HEK293T (cell line): ENCODE measurements at regions not wholly inside any gene's neighbourhood (a gene's known extent, or its start where the extent isn't known, plus 50 kb on each side); places are given as distances from the start of the nearest gene placed in this dataset.

Experiments
- CTCF ChIA-PET: fragments of 350-600 bp; formaldehyde crosslinking; extraction: SDS; loops from one replicate; lab custom pipeline; 2021; ENCODE audit warnings: antibody characterized with exemption, inconsistent platforms; lab: Yijun Ruan, JAX
- POLR2A ChIA-PET: fragments of 350-600 bp; formaldehyde crosslinking; extraction: SDS; loops from one replicate; lab custom pipeline; 2020; ENCODE audit warnings: antibody characterized with exemption, inconsistent platforms; lab: Yijun Ruan, JAX
- DNase-seq: peaks from one replicate; pipeline ENCODE4 v3.0.0; 2012; ENCODE audit warnings: mixed read lengths; ENCODE audit errors: extremely low spot score
- ARNT ChIP-seq: fragments of 450-650 bp; IDR thresholded peaks from 2 replicates; pipeline ENCODE4 v1.6.1; 2017; ENCODE audit warnings: mild to moderate bottlenecking
- BHLHE40 ChIP-seq: fragments of 450-650 bp; IDR thresholded peaks from 2 replicates; pipeline ENCODE4 v1.6.1; 2016; ENCODE audit warnings: mild to moderate bottlenecking, moderate library complexity, borderline replicate concordance
- CTBP1 ChIP-seq: fragments of 450-650 bp; IDR thresholded peaks from 2 replicates; pipeline ENCODE4 v1.6.1; 2016; ENCODE audit warnings: borderline replicate concordance
- ELF4 ChIP-seq: fragments of 450-650 bp; IDR thresholded peaks from 2 replicates; pipeline ENCODE4 v1.6.1; 2017; ENCODE audit warnings: antibody characterized with exemption
- FOXA1 ChIP-seq: fragments of 450-650 bp; IDR thresholded peaks from 2 replicates; pipeline ENCODE4 v1.6.1; 2016; ENCODE audit warnings: mild to moderate bottlenecking
- FOXK2 ChIP-seq: fragments of 450-650 bp; IDR thresholded peaks from 2 replicates; pipeline ENCODE4 v1.6.1; 2016; ENCODE audit warnings: mild to moderate bottlenecking
- FOXM1 ChIP-seq: fragments of 450-650 bp; IDR thresholded peaks from 2 replicates; pipeline ENCODE4 v1.6.1; 2017; ENCODE audit warnings: mild to moderate bottlenecking, borderline replicate concordance
- HDGF ChIP-seq: fragments of 450-650 bp; IDR thresholded peaks from 2 replicates; pipeline ENCODE4 v1.6.1; 2017; ENCODE audit warnings: antibody characterized with exemption, borderline replicate concordance
- L3MBTL2 ChIP-seq: fragments of 450-650 bp; conservative IDR thresholded peaks from 2 replicates; pipeline ENCODE4 v1.6.1; 2016; ENCODE audit warnings: mild to moderate bottlenecking
- LEF1 ChIP-seq: fragments of 450-650 bp; IDR thresholded peaks from 2 replicates; pipeline ENCODE4 v1.6.1; 2017; ENCODE audit warnings: mild to moderate bottlenecking, borderline replicate concordance
- NFRKB ChIP-seq: fragments of 450-650 bp; IDR thresholded peaks from 2 replicates; pipeline ENCODE4 v1.6.1; 2016; ENCODE audit warnings: mild to moderate bottlenecking, moderate library complexity
- PKNOX1 ChIP-seq: fragments of 450-650 bp; IDR thresholded peaks from 2 replicates; pipeline ENCODE4 v1.6.1; 2016
- SP1 ChIP-seq: fragments of 450-650 bp; IDR thresholded peaks from 2 replicates; pipeline ENCODE4 v1.6.1; 2017
- SUZ12 ChIP-seq: fragments of 450-650 bp; IDR thresholded peaks from 2 replicates; pipeline ENCODE4 v1.6.1; 2016; ENCODE audit warnings: mild to moderate bottlenecking
- TARDBP ChIP-seq: fragments of 450-650 bp; IDR thresholded peaks from 2 replicates; pipeline ENCODE4 v1.6.1; 2016
- ZNF384 ChIP-seq: fragments of 450-650 bp; IDR thresholded peaks from 2 replicates; pipeline ENCODE4 v1.6.1; 2016

GRCh38 chr7:38127216-38128207, 50.5 kb upstream of the STARD3NL start:
- no peak for DNase-seq
- CTCF ChIA-PET: interaction anchor here (0.6 kb wide), 1 partner anchor 214 kb away, joined by 4 read pairs; no protein-coding TSS in a partner anchor
- POLR2A ChIA-PET: no interaction called here
- no peak for TF ChIP-seq SUZ12
- no peak for TF ChIP-seq FOXK2
- TF ChIP-seq ARNT: no peak
- no peak for TF ChIP-seq BHLHE40
- no peak for TF ChIP-seq FOXM1
- no peak for TF ChIP-seq ELF4
- no peak for TF ChIP-seq LEF1
- TF ChIP-seq TARDBP: no peak
- TF ChIP-seq L3MBTL2: no peak
- no peak for TF ChIP-seq NFRKB
- TF ChIP-seq FOXA1: no peak
- TF ChIP-seq SP1: no peak
- TF ChIP-seq ZNF384: no peak
- no peak for TF ChIP-seq CTBP1
- no peak for TF ChIP-seq PKNOX1
- TF ChIP-seq HDGF: no peak
